OCI-LY7 (cell line): ENCODE measurements at regions not wholly inside any gene's neighbourhood (a gene's known extent, or its start where the extent isn't known, plus 50 kb on each side); places are given as distances from the start of the nearest gene placed in this dataset.

Experiments used
- BruUV-seq: library from RNA; stranded (reverse); fragments of 400-500 nt; replicated peaks from 2 replicates; lab custom pipeline; 2021; lab: Mats Ljungman, UMichigan
- CTCF ChIA-PET: fragments of 300-600 bp; sonication (Branson Sonifier 250); formaldehyde crosslinking; loops from one replicate; lab custom pipeline; 2022; ENCODE audit warnings: antibody characterized with exemption; ENCODE audit not compliant: unreplicated experiment; lab: Charles Lee
- POLR2A ChIA-PET: fragments of 300-600 bp; sonication (Branson Sonifier 250); formaldehyde crosslinking; loops from one replicate; lab custom pipeline; 2022; ENCODE audit warnings: antibody characterized with exemption; lab: Charles Lee
- DNase-seq: peaks from one replicate; pipeline ENCODE4 v3.0.0-alpha.2; 2015; ENCODE audit warnings: low spot score
- H2AFZ ChIP-seq: fragments of 200-600 bp; sonication (generic), shearing (Covaris generic); 2 replicates; pipeline ENCODE4 v1.6.1; 2014; ENCODE audit warnings: mild to moderate bottlenecking, antibody characterized with exemption, low read length, moderate library complexity
- H3K27ac ChIP-seq: fragments of 200-600 bp; sonication (generic); 2 replicates; pipeline ENCODE4 v1.5.1; 2014; ENCODE audit warnings: mixed run types, low read depth, mild to moderate bottlenecking, moderate library complexity, low read length, inconsistent platforms; ENCODE audit not compliant: poor library complexity, severe bottlenecking
- H3K36me3 ChIP-seq: fragments of 200-600 bp; sonication (generic); 2 replicates; pipeline ENCODE4 v1.6.1; 2014; ENCODE audit warnings: mild to moderate bottlenecking, antibody characterized with exemption, low read length, moderate library complexity, mixed read lengths; ENCODE audit not compliant: insufficient read depth
- H3K4me1 ChIP-seq: fragments of 200-600 bp; sonication (generic); 2 replicates; pipeline ENCODE4 v1.5.1; 2014; ENCODE audit warnings: mild to moderate bottlenecking, low read length; ENCODE audit not compliant: insufficient read depth, poor library complexity, severe bottlenecking
- H3K4me2 ChIP-seq: fragments of 200-600 bp; sonication (generic); 2 replicates; pipeline ENCODE4 v1.6.1; 2014; ENCODE audit warnings: mild to moderate bottlenecking, low read length
- H3K4me3 ChIP-seq: fragments of 200-600 bp; sonication (generic); 2 replicates; pipeline ENCODE4 v1.5.1; 2014; ENCODE audit warnings: mild to moderate bottlenecking, low read depth, low read length; ENCODE audit not compliant: poor library complexity, severe bottlenecking
- H3K79me2 ChIP-seq: fragments of 200-600 bp; sonication (generic); 2 replicates; pipeline ENCODE4 v1.6.1; 2016; ENCODE audit warnings: low read depth, mild to moderate bottlenecking, low read length, moderate library complexity, mixed read lengths; ENCODE audit not compliant: insufficient read depth
- H3K9me2 ChIP-seq: fragments of 200-600 bp; sonication (generic); 2 replicates; pipeline ENCODE4 v1.6.1; 2016; ENCODE audit warnings: mild to moderate bottlenecking, low read length, mixed read lengths; ENCODE audit not compliant: insufficient read depth
- H3K9me3 ChIP-seq: fragments of 200-600 bp; sonication (generic); 2 replicates; pipeline ENCODE4 v1.6.1; 2014; ENCODE audit warnings: mild to moderate bottlenecking, mixed run types, low read length, mixed read lengths
- H4K20me1 ChIP-seq: fragments of 200-600 bp; sonication (generic); 2 replicates; pipeline ENCODE4 v1.6.1; 2014; ENCODE audit warnings: mild to moderate bottlenecking, antibody characterized with exemption, low read length, moderate library complexity, mixed read lengths; ENCODE audit not compliant: insufficient read depth
- CTCF ChIP-seq: fragments of 200-600 bp; sonication (generic); conservative IDR thresholded peaks from 2 replicates; pipeline ENCODE4 v1.5.1; 2014; ENCODE audit warnings: mild to moderate bottlenecking, antibody characterized with exemption, low read length, moderate library complexity, mixed read lengths
- EZH2phosphoT487 ChIP-seq: fragments of 200-600 bp; sonication (generic); IDR thresholded peaks from 2 replicates; pipeline ENCODE4 v1.6.1; 2018; ENCODE audit warnings: low read depth, borderline replicate concordance, mild to moderate bottlenecking, mixed run types, antibody characterized with exemption, low read length, moderate library complexity, mixed read lengths
- intact Hi-C: fragments of 100-400 bp; cut with micrococcal nuclease; formaldehyde crosslinking; loops from one replicate; pipeline ENCODE4 v1.10.0; 2022; ENCODE audit not compliant: unreplicated experiment

- H4K20me1 ChIP-seq = no peaks in the 10 kb centered on the region
- intact Hi-C loops = no loop called here
- no peaks in the 10 kb centered on the region for H3K4me1 ChIP-seq
- H3K27ac ChIP-seq = no peak overlapping the region
- H3K36me3 ChIP-seq = no peaks in the 10 kb centered on the region
- CTCF ChIA-PET = no interaction called here
- no peaks in the 10 kb centered on the region for H3K79me2 ChIP-seq
- H3K9me3 ChIP-seq = no peaks in the 10 kb centered on the region
- POLR2A ChIA-PET = interaction anchor here (0.6 to 0.7 kb wide), 2 partner anchors 22 to 70 kb away, joined by 3 to 4 read pairs; no protein-coding TSS in a partner anchor
- H2AFZ ChIP-seq = no peak overlapping the region
- BruUV-seq = no TSS peak
- no peak overlapping the region for H3K4me3 ChIP-seq
- H3K4me2 ChIP-seq = no peak overlapping the region
- H3K9me2 ChIP-seq = no peaks in the 10 kb centered on the region
- DNase-seq = no peak
- no peak for TF ChIP-seq EZH2phosphoT487
- TF ChIP-seq CTCF = no peak
Observed at GRCh38 chr7:68619526-68619925, 978.7 kb upstream of the AUTS2 start.

DNA sequence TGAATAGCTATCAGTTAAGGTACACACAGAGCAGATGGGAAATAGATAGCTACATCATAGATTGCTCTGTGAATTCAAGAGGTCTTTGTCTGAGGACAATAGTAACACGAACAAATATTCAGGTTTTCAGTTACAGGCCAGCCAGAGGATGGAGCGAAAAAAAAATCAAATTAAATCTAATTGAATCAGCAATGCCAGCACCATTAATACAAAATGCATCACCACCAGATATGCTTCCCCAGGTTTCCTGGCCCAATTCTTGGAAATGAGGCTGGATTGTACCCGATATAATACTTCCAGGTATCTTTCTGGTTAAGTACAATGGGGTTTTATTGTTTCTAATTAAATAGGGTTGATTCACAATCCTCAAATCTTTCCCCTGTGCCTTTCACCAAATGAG is 975.8 kb upstream of the AUTS2 start:
- TF ChIP-seq EZH2phosphoT487 = no peak
- no peak for TF ChIP-seq CTCF
- Histone ChIP-seq H3K9me2 (no peaks in the 10 kb centered on the region), H3K27ac (no peak overlapping the region), H3K4me3 (no peak overlapping the region), H3K4me2 (no peak overlapping the region), H3K4me1 (no peaks in the 10 kb centered on the region), H3K36me3 (no peaks in the 10 kb centered on the region), H3K9me3 (no peaks in the 10 kb centered on the region), H3K79me2 (no peaks in the 10 kb centered on the region), H4K20me1 (no peaks in the 10 kb centered on the region), H2AFZ (no peak overlapping the region)
- ChIA-PET CTCF (no interaction called here), POLR2A (interaction anchor here (1.1 kb wide), 1 partner anchor 18 kb away, joined by 4 read pairs; no protein-coding TSS in a partner anchor)
- no TSS peak for BruUV-seq
- DNase-seq = no peak
- intact Hi-C loops = no loop called here

GRCh38 chr7:68623030-68623429 is 975.2 kb upstream of the AUTS2 start:
- Histone ChIP-seq H3K36me3 (no peaks in the 10 kb centered on the region), H3K4me3 (no peak overlapping the region), H3K4me2 (no peak overlapping the region), H3K4me1 (no peaks in the 10 kb centered on the region), H3K9me2 (no peaks in the 10 kb centered on the region), H3K79me2 (no peaks in the 10 kb centered on the region), H2AFZ (no peak overlapping the region), H3K27ac (no peak overlapping the region), H4K20me1 (no peaks in the 10 kb centered on the region), H3K9me3 (no peaks in the 10 kb centered on the region)
- intact Hi-C loops = no loop called here
- ChIA-PET POLR2A (interaction anchor here (1.1 kb wide), 1 partner anchor 18 kb away, joined by 4 read pairs; no protein-coding TSS in a partner anchor), CTCF (no interaction called here)
- TF ChIP-seq EZH2phosphoT487 (no peak), CTCF (no peak)
- DNase-seq = no peak
- no TSS peak for BruUV-seq
